B cell (primary cell): ENCODE measurements at regions not wholly inside any gene's neighbourhood (a gene's known extent, or its start where the extent isn't known, plus 50 kb on each side); places are given as distances from the start of the nearest gene placed in this dataset.

Source experiments
- EZH2 ChIP-seq: IDR thresholded peaks from 2 replicates; pipeline ENCODE4 v1.6.1; 2012; ENCODE audit warnings: borderline replicate concordance, low read depth, mild to moderate bottlenecking, moderate library complexity, low read length; ENCODE audit not compliant: insufficient read depth, poor library complexity, severe bottlenecking
- TF ChIP-seq, protein P1 (sequence below): fragments of 200-600 bp; IDR thresholded peaks from one replicate; pipeline ENCODE4 v1.8.0; 2022; ENCODE audit warnings: antibody characterized with exemption, mild to moderate bottlenecking

DNA sequence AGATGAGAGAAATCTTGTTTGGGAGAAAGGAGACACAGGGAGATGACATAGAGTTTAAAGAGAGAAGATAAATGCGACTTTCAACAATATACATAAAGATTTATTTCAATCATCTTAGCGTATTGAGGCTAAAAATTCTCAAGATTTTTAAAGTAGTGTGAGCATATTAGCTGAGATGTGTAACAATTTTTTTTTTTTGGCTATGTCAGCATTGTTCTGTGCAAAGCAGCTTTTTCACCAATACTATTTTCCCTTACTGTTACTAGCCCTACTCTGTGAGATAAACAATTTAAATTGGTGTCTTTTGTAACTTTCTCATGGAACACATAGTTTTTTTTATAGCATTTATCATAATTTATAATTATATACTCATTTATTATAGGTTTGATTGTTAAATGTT lies 185.2 kb upstream of the ZNF385D start:
- TF ChIP-seq, protein P1, sequence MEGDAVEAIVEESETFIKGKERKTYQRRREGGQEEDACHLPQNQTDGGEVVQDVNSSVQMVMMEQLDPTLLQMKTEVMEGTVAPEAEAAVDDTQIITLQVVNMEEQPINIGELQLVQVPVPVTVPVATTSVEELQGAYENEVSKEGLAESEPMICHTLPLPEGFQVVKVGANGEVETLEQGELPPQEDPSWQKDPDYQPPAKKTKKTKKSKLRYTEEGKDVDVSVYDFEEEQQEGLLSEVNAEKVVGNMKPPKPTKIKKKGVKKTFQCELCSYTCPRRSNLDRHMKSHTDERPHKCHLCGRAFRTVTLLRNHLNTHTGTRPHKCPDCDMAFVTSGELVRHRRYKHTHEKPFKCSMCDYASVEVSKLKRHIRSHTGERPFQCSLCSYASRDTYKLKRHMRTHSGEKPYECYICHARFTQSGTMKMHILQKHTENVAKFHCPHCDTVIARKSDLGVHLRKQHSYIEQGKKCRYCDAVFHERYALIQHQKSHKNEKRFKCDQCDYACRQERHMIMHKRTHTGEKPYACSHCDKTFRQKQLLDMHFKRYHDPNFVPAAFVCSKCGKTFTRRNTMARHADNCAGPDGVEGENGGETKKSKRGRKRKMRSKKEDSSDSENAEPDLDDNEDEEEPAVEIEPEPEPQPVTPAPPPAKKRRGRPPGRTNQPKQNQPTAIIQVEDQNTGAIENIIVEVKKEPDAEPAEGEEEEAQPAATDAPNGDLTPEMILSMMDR, result no peak
- no peak for TF ChIP-seq EZH2
